SK-MEL-5 (cell line): ENCODE measurements at regions not wholly inside any gene's neighbourhood (a gene's known extent, or its start where the extent isn't known, plus 50 kb on each side); places are given as distances from the start of the nearest gene placed in this dataset.

Experiments used
- DNase-seq: peaks from one replicate; pipeline ENCODE4 v3.0.0-alpha.2; 2016; ENCODE audit warnings: low read depth, low spot score
- in situ Hi-C: cut with HindIII; loops from 2 replicates; pipeline ENCODE4 v1.10.0; 2016; ENCODE audit warnings: low sequenced_read_pairs, high pct_unique_total_duplicates, low pct_unique_long_range_greater_than_20kb

DNA sequence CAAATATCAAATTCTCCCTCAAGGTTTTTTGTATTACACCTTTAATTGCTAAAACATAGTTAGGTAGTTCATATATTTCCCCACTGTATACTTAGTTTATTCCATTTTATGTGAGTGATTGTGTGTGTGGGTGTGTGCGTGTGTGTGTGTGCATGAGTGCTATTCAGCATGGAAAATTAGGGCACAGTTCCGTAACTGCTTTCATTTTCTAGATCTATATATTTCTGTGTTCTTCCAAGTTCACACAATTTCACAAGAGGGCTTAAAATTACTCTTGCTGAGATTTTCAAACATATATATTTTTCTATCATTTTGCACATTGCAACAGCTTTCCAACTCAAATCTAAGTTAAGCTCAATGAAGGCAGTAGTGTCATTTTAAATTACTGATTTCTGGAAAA is 782.9 kb upstream of the SOX9 start:
- peak; percentile 45 for DNase-seq
- in situ Hi-C loops, result no loop called here

DNA sequence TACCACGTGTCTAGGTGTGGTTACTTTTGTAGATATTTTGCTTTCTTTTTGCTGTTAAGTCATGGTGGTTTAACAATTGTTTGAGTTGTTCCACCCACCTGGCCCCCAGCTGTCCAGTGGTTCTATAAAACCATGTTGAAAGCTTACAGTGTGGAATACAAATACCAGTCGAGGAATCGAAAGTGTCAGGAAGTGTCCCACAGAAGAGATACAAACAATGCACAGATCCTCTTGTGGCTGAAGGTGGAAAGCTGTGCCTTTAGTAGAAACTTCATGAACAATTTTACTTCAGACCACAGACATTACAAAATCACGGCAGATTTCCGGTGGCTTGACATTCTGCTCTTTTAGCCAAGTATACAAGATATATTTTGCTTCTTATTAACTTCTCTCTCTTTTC is 782.4 kb upstream of the SOX9 start:
- peak; percentile 63 for DNase-seq
- in situ Hi-C loops, result no loop called here

DNA sequence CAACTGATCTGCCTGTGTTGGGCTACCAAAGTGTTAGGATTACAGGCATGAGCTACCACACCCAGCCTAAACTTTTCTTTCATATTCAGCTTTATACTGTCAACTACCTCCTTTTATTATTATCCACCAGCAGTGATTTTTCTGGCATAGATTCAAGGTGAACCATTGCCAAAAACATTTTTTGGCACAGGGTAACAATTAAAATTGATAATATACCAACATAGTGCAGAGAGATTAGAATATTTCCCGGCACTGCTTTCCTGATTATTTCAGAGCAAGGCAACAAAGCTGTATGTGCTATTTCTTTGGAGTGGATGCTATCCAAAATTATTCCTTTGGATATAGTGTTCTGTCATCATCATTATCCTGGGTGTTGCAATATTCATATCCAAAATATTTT is 781.6 kb upstream of the SOX9 start:
- in situ Hi-C loops, result no loop called here

DNA sequence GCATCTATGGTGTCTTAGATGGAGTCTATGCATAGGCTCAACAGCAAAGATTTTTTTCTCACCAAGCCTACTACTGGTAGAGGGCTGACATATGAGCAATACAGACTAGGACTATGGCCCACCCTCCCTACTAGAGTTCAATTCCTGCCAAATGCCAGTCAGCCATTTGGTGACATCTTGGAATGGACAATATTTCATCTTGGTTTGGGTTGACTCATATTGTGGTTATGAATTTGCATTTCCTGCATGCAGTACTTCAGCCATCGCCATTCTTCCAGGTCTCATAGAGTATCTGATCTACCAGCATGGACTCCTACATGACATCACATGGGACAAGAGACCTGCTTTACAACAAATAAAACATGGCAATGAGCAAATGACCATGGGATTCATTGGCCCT is 778.1 kb upstream of the SOX9 start:
- DNase-seq, result no peak
- in situ Hi-C loops, result no loop called here

More for the DNA sequence above, 781.6 kb upstream of the SOX9 start:
- no peak for DNase-seq

DNA sequence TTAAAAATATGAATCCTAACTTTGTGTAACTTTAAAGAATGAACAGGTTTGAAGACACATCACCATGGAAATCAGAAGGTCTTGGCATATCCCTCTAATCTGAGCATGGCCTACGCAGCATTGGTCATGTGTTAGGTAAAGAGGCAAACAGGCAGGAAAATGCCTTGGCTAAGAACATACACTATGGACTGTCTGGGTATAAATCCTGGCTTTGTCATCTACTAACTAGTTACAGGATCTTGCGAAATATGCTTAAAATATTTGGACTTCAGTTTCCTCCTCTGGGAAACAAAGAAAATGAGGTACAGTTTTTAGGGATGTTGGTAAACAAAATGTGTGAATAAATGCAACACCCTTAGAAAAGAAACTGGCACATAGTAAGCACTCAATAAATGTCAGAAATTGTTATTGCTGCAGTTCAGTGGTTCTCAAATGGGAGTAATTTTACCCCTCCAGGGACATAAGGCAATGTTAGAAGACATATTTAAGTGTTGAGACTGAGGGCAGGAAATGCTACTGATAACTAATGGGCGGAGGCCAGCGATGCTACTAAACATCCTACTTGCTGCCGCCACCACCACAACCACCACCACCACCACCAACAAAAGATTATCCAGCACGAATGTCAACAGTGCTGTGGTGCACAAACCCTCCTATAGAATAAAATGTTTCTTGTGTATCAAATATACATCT is 770.8 kb upstream of the SOX9 start:
- no peak for DNase-seq
- in situ Hi-C loops, result no loop called here

DNA sequence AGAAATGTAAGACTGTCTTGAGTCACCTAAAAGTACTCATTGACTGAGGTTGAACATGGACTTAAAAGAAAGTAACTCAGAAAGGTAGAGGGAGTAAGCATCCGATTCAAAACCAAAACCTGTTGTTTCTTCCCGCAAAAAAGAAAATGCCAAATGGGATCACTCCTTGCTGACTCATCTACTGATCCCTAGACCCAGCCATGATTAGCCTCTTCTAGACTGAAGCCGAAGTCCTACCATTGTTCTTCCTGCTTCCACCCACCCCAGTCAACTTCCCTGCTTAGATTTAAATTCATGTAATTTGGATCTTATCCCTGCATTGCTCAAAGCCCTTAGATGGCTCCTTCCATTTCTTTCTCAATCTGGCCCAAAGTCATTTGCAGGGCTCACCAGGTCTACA is 760.5 kb upstream of the SOX9 start:
- in situ Hi-C loops, result no loop called here
- no peak for DNase-seq

DNA sequence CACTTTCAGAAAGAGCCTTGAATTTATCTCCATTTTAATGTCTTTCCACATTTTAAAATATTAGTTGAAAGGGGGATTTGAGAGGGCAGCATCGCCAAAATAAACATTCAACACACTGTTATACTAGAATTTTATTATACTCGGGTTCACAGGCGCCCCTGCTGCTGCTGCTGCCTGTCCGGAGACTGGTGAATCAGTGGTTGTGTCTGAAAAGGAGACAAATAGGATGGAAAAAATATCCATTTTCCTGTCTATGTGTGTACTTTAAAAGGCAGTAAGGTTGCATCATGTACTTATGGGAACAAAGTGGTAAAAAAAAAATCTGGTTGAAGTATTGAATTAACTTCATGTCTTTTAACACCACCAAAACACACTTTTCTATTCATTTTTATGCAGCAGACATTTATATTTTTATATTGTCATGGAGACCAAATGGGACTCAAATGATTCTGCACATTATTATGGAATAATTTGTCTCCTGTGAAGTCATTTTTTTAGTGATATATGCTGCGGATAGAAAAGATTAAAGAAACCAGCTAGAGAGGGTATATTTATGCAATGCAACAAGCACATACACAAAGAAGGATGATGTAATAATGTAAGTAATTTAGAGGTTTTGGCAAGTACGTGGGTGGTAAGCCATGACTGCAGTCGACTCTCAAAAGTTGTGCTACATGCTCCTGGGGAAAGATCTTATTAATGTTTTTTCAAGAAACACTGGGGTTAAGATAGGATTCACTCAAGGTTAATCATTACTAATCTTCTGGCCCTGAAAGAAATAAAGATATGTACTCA is 759.0 kb upstream of the SOX9 start:
- no peak for DNase-seq

DNA sequence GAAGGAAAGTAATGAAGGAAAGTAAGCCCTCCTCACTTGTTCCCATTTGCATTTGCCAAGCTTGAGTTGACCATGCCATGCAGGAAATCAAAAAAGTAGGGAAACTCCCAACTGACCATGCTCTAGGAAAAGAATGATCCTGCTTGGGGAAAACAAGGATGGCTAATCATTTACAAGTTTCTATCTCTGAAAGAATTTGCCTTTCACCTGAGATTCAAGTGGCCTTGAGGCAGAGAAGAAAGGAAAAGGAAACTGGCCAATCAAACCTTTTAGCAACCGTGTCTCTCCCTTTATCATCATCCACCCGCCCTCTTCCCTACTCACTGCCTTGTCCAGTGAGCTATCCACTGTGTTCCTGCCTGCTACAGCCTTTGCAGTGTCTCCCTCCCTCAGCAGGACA is 757.2 kb upstream of the SOX9 start:
- in situ Hi-C loops, result no loop called here
- no peak for DNase-seq

More for the DNA sequence above, 759.0 kb upstream of the SOX9 start:
- in situ Hi-C loops, result no loop called here

DNA sequence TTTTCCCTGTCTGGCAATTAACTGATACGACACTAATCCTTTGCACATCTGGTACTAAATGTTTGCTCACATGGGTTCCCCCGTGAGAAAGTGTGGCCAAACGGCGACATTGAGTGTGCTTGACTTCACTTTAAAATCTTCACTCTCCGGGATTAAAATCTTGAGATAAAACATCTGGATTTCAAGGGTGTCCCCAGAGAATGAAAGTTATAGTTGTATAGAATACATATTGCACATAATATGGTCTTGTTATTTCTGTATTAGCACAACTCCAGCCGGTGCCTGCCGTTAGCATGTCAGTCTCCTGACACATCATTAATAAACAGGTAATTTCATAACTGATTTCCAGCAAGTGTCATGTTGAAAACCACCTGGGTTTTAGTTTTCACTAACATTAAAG is 749.0 kb upstream of the SOX9 start:
- DNase-seq, result no peak
- in situ Hi-C loops, result no loop called here

DNA sequence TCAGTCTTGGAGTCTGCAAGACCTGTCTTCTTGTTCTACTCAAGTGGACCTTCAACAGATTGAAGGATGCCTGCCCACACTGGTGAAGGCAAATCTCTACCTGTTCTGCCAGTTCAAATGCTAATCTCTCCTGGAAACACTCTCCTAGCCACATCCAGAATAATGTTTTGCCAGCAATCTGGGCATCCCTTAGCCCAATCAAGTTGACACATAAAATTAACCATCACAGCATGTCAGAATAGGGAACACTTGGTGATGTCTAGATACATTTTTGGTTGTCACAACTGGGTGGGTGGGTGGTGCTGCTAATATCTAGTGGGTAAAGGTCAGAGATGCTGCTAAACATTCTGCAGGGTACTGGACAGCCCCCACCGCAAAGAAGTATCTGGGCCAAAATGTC is 744.9 kb upstream of the SOX9 start:
- no peak for DNase-seq
- in situ Hi-C loops, result no loop called here

DNA sequence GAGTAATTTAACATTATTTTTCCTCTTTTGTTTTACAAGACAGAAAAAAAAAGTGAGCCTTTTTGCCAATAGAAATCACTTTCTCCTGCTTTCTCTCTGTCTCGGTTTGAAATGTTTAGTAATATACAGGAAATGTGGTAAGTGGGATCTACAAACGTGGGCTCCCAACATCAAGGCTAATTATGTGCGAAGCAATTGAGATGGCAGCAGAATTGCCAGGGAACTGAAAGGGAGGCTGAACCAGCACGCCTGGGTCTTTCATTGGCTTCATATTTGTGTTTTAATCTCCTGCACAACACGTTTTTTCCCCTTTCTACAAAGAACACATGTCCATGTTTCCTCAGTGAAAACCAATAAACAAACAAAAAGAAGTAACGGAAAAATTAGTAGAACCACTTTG is 743.9 kb upstream of the SOX9 start:
- in situ Hi-C loops, result no loop called here
- DNase-seq, result no peak

DNA sequence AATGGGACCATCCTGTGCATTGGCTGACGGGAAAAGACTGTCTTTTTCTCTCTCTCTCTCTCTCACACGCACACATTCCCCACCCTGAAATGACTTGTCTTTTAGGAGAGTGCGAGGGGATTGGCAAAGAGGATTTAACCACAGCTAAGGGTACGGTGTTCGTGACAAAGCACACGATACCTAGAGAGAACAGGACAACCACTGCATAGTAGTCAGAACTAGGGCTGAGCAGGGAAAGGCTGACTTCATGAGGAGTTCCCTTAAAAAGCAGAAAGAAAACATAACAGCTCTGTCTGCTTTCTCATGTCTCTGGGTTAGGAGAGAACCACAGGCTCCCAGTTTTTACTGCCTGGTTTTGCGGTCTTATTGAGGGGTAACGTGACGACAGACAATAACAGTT is 742.8 kb upstream of the SOX9 start:
- DNase-seq, result no peak
- in situ Hi-C loops, result no loop called here

DNA sequence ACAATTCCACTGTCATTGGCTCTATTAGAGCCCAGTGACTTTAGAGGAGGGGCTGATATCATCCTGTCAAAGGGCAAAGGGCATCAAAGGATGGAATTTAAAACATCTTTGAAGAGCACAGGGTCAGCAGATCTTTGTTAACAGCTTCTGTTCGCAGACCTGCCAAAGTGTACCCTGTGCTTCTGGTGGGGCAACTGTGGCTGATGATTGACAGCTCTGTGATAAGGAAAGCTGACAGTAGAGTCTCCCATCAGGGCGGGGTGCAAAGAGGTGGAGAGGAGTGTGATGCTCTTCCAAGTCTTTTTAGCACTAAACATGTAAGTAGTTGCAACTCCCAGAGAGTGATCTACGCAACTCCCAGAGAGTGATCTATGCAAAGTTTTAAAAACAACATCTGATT is 742.1 kb upstream of the SOX9 start:
- in situ Hi-C loops, result no loop called here
- no peak for DNase-seq

DNA sequence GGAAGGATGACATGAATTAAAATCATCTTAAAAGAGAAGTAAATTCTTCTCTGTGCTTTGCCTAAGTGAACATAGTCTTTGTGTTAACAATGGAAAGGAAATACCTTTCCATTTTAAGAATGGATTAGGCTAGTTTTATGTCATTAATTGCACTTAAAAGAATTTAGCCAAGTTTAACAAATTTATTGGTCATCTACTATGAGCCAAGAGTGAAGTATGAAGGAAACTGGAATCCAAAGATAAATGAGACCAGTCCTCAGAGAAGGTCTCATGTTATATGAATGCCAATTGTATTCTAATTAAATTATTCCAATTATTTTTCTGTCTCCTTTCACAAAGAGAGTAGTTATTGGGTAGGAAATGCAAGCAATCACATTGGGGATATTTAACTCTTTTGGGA is 741.3 kb upstream of the SOX9 start:
- in situ Hi-C loops, result no loop called here
- no peak for DNase-seq

DNA sequence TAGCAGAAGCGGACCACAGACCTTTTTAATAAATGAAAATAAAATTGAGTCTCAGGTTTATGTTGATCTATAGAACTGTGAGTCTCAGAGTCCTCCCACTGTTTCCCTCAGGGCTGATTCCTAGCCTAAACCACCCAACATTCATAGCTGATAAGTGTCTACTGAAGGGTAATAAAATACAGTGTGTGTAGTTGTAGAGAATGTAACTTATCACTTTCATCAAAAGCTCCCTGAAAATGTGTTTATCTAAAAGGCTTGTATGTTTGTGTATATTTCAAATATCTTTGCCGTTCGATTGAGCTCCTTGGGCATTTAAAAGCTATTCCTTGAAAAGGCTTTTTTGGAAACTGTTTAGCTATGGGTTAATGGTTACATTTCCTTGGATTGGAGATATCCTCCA is 740.3 kb upstream of the SOX9 start:
- no peak for DNase-seq
- in situ Hi-C loops, result no loop called here

DNA sequence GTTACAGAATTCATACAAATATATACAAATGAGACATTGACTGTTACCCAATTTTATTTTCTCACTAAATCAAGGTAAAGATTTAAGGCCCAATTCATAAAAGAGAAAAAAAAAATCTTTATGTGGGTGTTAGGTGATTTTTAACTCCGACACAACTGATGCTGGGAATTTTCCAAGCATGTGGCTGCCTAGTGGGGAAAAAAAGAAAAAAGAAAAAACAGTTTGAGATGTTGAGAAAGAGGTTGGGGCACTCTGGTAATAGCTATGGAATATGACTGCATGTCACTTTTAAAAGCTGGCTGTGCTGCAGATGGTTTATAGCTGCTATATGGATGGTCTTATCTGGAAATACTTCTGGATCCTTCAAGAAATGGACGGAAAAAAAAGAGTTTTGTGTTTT is 739.9 kb upstream of the SOX9 start:
- DNase-seq, result no peak
- in situ Hi-C loops, result no loop called here

DNA sequence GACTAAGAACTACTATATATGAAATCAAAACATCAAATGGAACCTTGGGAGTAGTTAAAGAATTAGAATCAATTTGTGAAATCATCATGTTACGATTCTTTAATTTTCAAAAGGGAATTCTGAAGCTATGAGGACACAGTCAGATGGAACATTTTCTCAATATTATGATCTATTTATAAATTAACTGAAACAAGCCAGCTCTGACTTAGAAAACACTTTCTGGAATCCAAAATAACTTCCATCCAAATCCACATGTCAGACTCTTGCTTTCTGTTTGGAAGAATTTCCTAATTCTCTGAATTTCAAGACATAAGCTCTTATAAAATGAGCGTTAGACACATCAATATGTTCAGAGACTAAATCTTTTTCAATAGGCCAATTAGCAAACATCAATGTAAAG is 737.7 kb upstream of the SOX9 start:
- in situ Hi-C loops, result no loop called here
- DNase-seq, result no peak

DNA sequence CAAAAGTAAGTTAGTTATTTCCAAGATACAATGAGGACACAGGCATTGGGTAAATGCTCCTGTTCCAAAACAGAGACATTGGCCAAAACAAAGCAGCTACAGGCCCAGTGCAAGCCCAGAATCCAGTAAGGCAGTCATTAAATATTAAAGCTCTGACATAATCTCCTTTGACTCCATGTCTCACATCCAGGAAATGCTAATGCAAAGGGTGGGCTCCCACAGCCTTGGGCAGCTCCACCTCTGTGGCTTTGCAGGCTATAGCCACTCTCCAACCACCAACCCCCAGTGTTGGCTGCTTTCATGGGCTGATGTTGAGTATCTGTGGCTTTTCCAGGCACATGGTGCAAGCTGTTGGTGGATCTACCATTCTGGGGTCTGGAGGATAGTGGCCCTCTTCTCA is 733.4 kb upstream of the SOX9 start:
- in situ Hi-C loops, result no loop called here
- no peak for DNase-seq
